C4-2B (cell line): ENCODE measurements at regions not wholly inside any gene's neighbourhood (a gene's known extent, or its start where the extent isn't known, plus 50 kb on each side); places are given as distances from the start of the nearest gene placed in this dataset.

Experiments
- CTCF ChIP-seq: fragments of 450-650 bp; conservative IDR thresholded peaks from 2 replicates; pipeline ENCODE4 v1.5.1; 2017; ENCODE audit warnings: mild to moderate bottlenecking
- ZFX ChIP-seq: fragments of 450-650 bp; IDR thresholded peaks from 2 replicates; pipeline ENCODE4 v1.6.1; 2017

- TF ChIP-seq CTCF: no peak
- TF ChIP-seq ZFX: no peak
Observed at GRCh38 chr1:116260115-116260514, 112.9 kb upstream of the ATP1A1 start.
